ENCODE measurements at regions not wholly inside any gene's neighbourhood (a gene's known extent, or its start where the extent isn't known, plus 50 kb on each side); places are given as distances from the start of the nearest gene placed in this dataset.

GRCh38 chr10:132995909-132996602 is 53.7 kb upstream of the CFAP46 start:
- DNase-seq (ENCODE audit: low spot score in 2 of 2) (no peak), ATAC-seq (no peak)
- H3K36me3 Mint-ChIP-seq: no peaks in the 10 kb centered on the region
- H3K9me3 Mint-ChIP-seq: no peaks in the 10 kb centered on the region
- no peak overlapping the region for H3K27ac Mint-ChIP-seq

DNA sequence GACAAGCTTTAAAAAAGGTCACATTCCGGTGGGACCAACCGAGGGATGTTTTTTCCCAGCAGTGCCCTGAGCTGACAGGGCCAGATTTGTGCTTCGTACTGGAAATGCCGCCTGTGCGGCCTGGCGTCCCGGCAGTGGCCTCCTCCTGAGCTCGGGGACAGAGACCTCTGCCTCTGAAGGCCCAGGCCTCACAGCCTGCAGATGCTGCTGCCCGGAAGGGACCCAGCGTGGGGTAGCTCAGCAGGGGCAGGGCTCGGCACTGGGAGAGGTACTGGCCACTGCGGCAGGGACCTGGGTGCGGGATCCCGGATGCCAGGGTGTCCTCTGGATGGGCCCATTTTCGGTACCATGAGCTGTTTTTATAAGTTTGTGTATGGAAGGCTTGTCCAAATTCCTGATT is 52.4 kb upstream of the CFAP46 start:
- Mint-ChIP-seq H3K9me3 (no peaks in the 10 kb centered on the region), H3K36me3 (no peaks in the 10 kb centered on the region), H3K27ac (no peak overlapping the region)
- DNase-seq (ENCODE audit: low spot score in 2 of 2) (no peak), ATAC-seq (no peak)

DNA sequence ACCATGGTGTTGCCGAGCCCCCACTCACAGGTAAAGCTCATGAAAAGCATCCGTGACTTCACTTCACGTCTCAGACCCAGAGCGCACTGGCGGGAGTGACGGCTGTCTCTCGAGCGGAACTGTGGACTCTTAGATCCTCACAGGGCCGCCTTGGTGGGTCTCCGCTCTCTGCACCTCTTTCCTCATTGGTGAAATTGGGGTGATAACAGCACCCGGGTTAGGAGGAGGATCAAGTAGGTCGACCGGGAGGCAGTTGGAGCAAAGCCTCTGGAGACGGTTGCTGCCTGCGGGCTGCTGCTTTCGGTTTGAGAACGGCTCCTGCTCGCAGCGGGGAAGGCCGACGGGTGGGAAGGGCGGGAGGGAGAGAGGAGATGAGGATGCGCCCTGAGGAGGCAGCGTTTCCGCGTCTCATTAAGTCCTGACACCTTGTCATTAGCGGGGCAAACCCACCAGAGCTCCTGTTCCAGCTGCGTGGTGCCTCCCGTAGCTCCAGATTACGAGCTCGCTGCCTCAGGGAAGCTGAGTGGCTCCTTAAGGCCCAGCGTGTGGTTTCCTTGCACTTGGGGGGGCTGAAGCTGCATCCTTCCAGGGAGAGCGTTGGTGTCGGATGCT is 51.9 kb upstream of the CFAP46 start:
- Mint-ChIP-seq H3K9me3 (no peaks in the 10 kb centered on the region), H3K36me3 (no peaks in the 10 kb centered on the region), H3K27ac (no peak overlapping the region)
- no peak for ATAC-seq
- no peak for DNase-seq (ENCODE audit: low spot score in 2 of 2)

GRCh38 chr10:132993271-132994184 is 51.2 kb upstream of the CFAP46 start:
- ATAC-seq (no peak), DNase-seq (ENCODE audit: low spot score in 2 of 2) (no peak)
- Mint-ChIP-seq H3K36me3 (no peaks in the 10 kb centered on the region), H3K27ac (no peak overlapping the region), H3K9me3 (no peaks in the 10 kb centered on the region)

DNA sequence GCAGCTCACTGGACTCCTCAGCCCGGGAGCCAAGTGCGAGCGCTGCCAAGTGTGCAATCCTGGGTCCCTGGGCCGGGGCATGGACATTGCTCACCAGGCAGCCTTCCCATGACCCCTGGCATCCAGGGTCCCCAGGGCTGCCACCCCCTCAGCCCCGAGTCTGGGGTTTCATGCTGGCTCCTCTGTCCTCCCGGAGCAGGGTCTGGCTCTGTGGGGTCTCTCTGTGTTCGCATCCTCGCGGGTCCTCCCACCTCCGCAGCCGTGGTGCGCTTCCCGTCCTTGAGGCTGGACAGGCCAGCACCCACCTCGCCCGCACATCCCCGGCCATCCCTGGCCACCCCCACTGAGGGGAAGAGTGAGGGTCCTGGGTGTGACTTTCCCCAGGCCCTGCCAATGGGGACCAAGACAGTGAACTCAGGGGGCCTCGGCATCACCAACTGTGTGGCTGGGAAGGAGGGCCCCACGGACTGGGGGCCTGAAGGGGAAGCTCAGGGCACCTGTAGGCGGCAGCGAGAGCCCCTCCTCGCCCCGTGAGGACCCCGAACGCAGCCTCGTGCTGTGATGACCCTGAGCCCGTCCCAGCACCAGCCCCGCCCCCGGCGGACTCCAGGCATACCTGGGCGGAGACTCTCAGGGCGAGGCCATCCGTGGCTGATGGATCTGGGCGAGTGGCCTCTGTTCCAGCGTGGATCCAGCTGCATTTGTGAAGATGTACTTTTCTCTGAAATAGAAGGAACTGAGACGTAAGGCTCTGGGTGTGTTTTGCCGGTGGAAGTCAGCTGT is 50.3 kb upstream of the CFAP46 start:
- H3K9me3 Mint-ChIP-seq: no peaks in the 10 kb centered on the region
- ATAC-seq (no peak), DNase-seq (ENCODE audit: low spot score in 2 of 2) (no peak)
- H3K36me3 Mint-ChIP-seq: no peaks in the 10 kb centered on the region
- no peak overlapping the region for H3K27ac Mint-ChIP-seq
